ENCODE measurements at regions not wholly inside any gene's neighbourhood (a gene's known extent, or its start where the extent isn't known, plus 50 kb on each side); places are given as distances from the start of the nearest gene placed in this dataset.

DNA sequence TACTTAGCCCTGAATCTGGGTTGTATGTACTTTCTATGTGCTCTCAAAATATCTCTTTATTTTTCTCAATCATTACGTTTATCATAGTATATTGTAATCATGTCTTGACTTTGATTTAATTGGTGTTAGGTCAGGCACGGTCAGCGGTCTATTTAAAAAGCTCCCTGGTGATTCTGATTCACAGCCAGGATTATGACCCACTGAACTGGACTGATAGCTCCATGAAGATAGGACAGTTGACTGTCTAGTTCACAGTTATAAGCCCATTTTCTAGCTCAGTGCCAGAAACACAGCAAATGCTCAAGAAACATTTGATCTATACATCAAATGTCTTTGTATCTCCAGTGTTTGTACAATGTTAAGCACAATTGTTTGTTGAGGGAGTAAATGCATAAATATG lies 111.5 kb upstream of the CCN2 start:
- Mint-ChIP-seq H3K36me3 (ENCODE audit: low read depth, unreplicated experiment) (no peaks in the 10 kb centered on the region), H3K27ac (ENCODE audit: unreplicated experiment) (peak overlapping the region; percentile 97), H3K4me1 (ENCODE audit: low read depth, unreplicated experiment) (peaks cover 56% of the 10 kb centered on the region), H3K4me3 (ENCODE audit: unreplicated experiment) (peak overlapping the region; percentile 17), H3K27me3 (ENCODE audit: low read depth, unreplicated experiment) (no peaks in the 10 kb centered on the region), H3K9me3 (ENCODE audit: unreplicated experiment) (no peaks in the 10 kb centered on the region)
- Histone ChIP-seq H3K4me2 (ENCODE audit: low read length) (peak overlapping the region; percentile 65), H3K79me2 (ENCODE audit: insufficient read depth, low read length) (no peaks in the 10 kb centered on the region), H3K4me3 (ENCODE audit: insufficient read depth, low read depth, low read length) (no peak overlapping the region), H3K9me3 (ENCODE audit: insufficient read depth, low read depth, low read length) (no peaks in the 10 kb centered on the region), H3K36me3 (ENCODE audit: insufficient read depth, low read length) (no peaks in the 10 kb centered on the region), H2AFZ (ENCODE audit: low read depth, low read length) (no peak overlapping the region), H3K27ac (ENCODE audit: low read depth, low read length) (peak overlapping the region; percentile 93), H3K4me1 (ENCODE audit: insufficient read depth, low read length) (peaks cover 33% of the 10 kb centered on the region), H3K27me3 (ENCODE audit: insufficient read depth, low read length) (no peaks in the 10 kb centered on the region), H3K9ac (ENCODE audit: low read length) (peak overlapping the region; percentile 73), H4K20me1 (ENCODE audit: insufficient read depth, low read length) (no peaks in the 10 kb centered on the region)
- DNase-seq (ENCODE audit: low read depth) (no peak), FAIRE-seq (peak; percentile 95)
- TF ChIP-seq, protein P1, sequence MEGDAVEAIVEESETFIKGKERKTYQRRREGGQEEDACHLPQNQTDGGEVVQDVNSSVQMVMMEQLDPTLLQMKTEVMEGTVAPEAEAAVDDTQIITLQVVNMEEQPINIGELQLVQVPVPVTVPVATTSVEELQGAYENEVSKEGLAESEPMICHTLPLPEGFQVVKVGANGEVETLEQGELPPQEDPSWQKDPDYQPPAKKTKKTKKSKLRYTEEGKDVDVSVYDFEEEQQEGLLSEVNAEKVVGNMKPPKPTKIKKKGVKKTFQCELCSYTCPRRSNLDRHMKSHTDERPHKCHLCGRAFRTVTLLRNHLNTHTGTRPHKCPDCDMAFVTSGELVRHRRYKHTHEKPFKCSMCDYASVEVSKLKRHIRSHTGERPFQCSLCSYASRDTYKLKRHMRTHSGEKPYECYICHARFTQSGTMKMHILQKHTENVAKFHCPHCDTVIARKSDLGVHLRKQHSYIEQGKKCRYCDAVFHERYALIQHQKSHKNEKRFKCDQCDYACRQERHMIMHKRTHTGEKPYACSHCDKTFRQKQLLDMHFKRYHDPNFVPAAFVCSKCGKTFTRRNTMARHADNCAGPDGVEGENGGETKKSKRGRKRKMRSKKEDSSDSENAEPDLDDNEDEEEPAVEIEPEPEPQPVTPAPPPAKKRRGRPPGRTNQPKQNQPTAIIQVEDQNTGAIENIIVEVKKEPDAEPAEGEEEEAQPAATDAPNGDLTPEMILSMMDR (IDR thresholded peaks at IDR 0.05; ENCODE audit: insufficient read depth, low read depth, low read length): no peak
- TF ChIP-seq EZH2 (IDR thresholded peaks at IDR 0.05; ENCODE audit: insufficient read depth, low read length): no peak

DNA sequence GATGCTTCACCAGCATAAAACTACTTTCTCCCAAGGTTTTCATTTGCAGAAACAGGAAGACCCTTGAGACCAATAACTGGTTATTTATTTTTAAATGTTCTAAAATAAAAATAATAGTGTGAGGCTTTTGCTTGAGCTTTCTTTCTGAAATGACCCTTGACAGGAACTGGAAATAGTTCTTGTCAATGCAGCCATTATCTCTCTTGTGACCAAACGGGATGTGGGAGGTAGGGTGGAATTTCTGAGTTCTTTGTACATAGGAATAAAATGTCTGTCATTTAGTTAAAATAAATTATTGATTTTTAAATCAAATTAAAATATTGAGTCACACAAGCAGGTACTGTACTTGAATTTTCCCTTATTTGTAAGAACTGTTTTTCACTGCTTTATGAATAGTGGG lies 110.2 kb upstream of the CCN2 start:
- H3K27me3 ChIP-seq (ENCODE audit: insufficient read depth, low read length): no peaks in the 10 kb centered on the region
- no peaks in the 10 kb centered on the region for H3K27me3 Mint-ChIP-seq (ENCODE audit: low read depth, unreplicated experiment)
- peak overlapping the region; percentile 39 for H3K9ac ChIP-seq (ENCODE audit: low read length)
- H3K4me1 ChIP-seq (ENCODE audit: insufficient read depth, low read length): peaks cover 33% of the 10 kb centered on the region
- H2AFZ ChIP-seq (ENCODE audit: low read depth, low read length): no peak overlapping the region
- H3K9me3 Mint-ChIP-seq (ENCODE audit: unreplicated experiment): peaks cover 2% of the 10 kb centered on the region
- H3K4me3 ChIP-seq (ENCODE audit: insufficient read depth, low read depth, low read length): no peak overlapping the region
- no peaks in the 10 kb centered on the region for H4K20me1 ChIP-seq (ENCODE audit: insufficient read depth, low read length)
- H3K27ac ChIP-seq (ENCODE audit: low read depth, low read length): peak overlapping the region; percentile 93
- DNase-seq (ENCODE audit: low read depth) (no peak), FAIRE-seq (no peak)
- no peak overlapping the region for H3K4me3 Mint-ChIP-seq (ENCODE audit: unreplicated experiment)
- peak overlapping the region; percentile 70 for H3K27ac Mint-ChIP-seq (ENCODE audit: unreplicated experiment)
- H3K79me2 ChIP-seq (ENCODE audit: insufficient read depth, low read length): no peaks in the 10 kb centered on the region
- no peak overlapping the region for H3K4me2 ChIP-seq (ENCODE audit: low read length)
- H3K4me1 Mint-ChIP-seq (ENCODE audit: low read depth, unreplicated experiment): peaks cover 56% of the 10 kb centered on the region
- no peaks in the 10 kb centered on the region for H3K36me3 Mint-ChIP-seq (ENCODE audit: low read depth, unreplicated experiment)
- no peaks in the 10 kb centered on the region for H3K9me3 ChIP-seq (ENCODE audit: insufficient read depth, low read depth, low read length)
- H3K36me3 ChIP-seq (ENCODE audit: insufficient read depth, low read length): no peaks in the 10 kb centered on the region
- TF ChIP-seq, protein P1 (IDR thresholded peaks at IDR 0.05; ENCODE audit: insufficient read depth, low read depth, low read length): no peak
- TF ChIP-seq EZH2 (IDR thresholded peaks at IDR 0.05; ENCODE audit: insufficient read depth, low read length): no peak

DNA sequence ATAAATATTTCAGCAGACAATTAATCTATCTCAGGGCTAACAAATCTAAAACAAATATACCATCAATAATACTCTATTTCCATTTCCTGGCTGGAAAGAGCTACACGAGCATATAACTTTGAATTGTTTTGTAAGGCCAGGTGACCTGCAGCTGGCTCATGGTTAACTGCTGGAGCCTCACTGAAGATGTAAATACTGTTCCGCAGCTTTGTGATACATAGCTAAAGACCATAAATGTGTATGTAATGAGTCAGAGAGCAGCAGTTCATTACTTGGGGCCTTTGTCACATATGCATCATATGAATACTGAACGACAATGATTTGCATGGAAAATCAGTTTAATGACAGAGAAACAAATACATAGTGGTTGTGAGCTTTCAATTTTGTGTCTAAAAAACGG lies 109.4 kb upstream of the CCN2 start:
- H3K79me2 ChIP-seq (ENCODE audit: insufficient read depth, low read length): no peaks in the 10 kb centered on the region
- Mint-ChIP-seq H3K4me1 (ENCODE audit: low read depth, unreplicated experiment) (peaks cover 53% of the 10 kb centered on the region), H3K27me3 (ENCODE audit: low read depth, unreplicated experiment) (no peaks in the 10 kb centered on the region), H3K27ac (ENCODE audit: unreplicated experiment) (peak overlapping the region; percentile 70), H3K9me3 (ENCODE audit: unreplicated experiment) (peaks cover 2% of the 10 kb centered on the region), H3K4me3 (ENCODE audit: unreplicated experiment) (no peak overlapping the region), H3K36me3 (ENCODE audit: low read depth, unreplicated experiment) (peaks cover 2% of the 10 kb centered on the region)
- H2AFZ ChIP-seq (ENCODE audit: low read depth, low read length): no peak overlapping the region
- H3K36me3 ChIP-seq (ENCODE audit: insufficient read depth, low read length): no peaks in the 10 kb centered on the region
- peak overlapping the region; percentile 31 for H3K4me2 ChIP-seq (ENCODE audit: low read length)
- no peak overlapping the region for H3K4me3 ChIP-seq (ENCODE audit: insufficient read depth, low read depth, low read length)
- DNase-seq (ENCODE audit: low read depth) (peak; percentile 90), FAIRE-seq (peak; percentile 99)
- H3K27me3 ChIP-seq (ENCODE audit: insufficient read depth, low read length): no peaks in the 10 kb centered on the region
- no peaks in the 10 kb centered on the region for H4K20me1 ChIP-seq (ENCODE audit: insufficient read depth, low read length)
- H3K9me3 ChIP-seq (ENCODE audit: insufficient read depth, low read depth, low read length): no peaks in the 10 kb centered on the region
- H3K9ac ChIP-seq (ENCODE audit: low read length): peak overlapping the region; percentile 39
- H3K27ac ChIP-seq (ENCODE audit: low read depth, low read length): peak overlapping the region; percentile 93
- TF ChIP-seq, protein P1 (IDR thresholded peaks at IDR 0.05; ENCODE audit: insufficient read depth, low read depth, low read length): no peak
- TF ChIP-seq EZH2 (IDR thresholded peaks at IDR 0.05; ENCODE audit: insufficient read depth, low read length): no peak
- H3K4me1 ChIP-seq (ENCODE audit: insufficient read depth, low read length): peaks cover 33% of the 10 kb centered on the region
